Posterior cingulate gyrus (tissue), 11 donors: ENCODE measurements at regions not wholly inside any gene's neighbourhood (a gene's known extent, or its start where the extent isn't known, plus 50 kb on each side); places are given as distances from the start of the nearest gene placed in this dataset.
"Not testable (repeated sequence)": the region's sequence is repeated elsewhere in the genome, so short reads cannot be mapped to it uniquely, and the experiment has no call there.

ENCODE experiments used
- DNase-seq, 10 donors: peaks; one replicate each; pipeline versions ENCODE4 v3.0.0 to v3.0.0-alpha.2; 2020 to 2021; ENCODE audit warnings: mixed read lengths in 3 of 10
- intact Hi-C: fragments of 100-400 bp; cut with DNase I; formaldehyde crosslinking; loops from one replicate; pipeline ENCODE4 v1.15.1; 2023

DNA sequence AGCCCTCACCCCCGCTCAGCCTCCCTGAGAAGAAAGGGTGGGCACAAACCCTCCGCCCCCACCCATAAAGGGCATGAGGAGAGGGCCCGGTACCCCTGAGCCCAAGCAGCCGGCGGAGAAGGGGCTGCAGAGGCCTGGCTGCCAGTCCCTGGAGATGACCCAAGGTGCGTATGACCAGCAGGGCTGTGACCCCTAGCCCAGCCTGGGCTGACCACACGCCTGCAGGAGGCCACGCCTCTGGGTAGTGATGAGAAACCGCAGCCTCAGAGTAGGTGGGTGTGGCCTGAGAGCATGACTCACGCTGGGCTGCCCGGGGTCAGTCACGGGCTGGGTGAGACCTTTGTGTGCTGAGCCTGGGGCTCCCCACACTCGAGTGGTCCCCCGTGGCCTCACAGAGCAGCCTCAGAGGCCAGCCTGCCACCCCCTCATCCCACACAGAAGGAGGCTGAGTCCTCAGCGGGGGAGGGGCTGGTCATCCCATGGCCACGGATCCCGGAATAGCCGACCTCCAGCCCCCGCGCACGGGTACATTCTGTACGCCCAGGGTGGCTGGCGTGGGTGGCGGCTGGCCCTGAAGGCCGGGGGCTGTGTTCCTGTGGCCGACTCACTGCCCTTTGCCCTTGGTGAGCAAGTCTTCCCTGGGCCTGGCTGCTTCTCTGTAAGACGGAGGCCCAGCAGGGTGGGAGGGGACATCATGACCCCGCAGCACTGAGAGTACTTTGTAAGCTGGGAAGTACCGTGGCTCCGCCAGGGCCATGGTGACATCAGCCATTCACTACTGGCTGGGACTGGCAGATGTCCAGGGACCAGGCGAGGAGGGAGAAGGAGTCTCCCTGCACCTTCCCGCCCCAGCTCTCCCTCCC is 110.8 kb upstream of the OTOS start:
- DNase-seq = peak; percentile 78 to 98 (median 92)
- intact Hi-C loops = no loop called here

DNA sequence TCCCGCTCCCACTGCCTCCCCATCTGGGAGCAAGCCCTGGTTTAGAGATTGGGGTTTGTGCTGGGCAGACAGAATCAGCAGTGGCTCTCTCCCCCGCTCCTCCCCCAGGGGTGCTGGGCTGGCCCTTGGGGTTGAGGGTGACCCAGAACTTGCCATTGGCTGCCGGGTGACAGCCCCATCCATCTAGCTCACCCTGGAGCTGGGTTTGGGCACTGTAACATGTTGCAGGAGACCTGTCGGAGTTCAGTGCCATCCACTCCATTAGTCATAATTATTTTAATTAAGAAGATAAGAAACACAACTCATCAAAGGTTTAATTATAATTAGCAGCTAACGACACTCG is 111.4 kb upstream of the OTOS start:
- intact Hi-C loops = no loop called here
- no peak for DNase-seq

DNA sequence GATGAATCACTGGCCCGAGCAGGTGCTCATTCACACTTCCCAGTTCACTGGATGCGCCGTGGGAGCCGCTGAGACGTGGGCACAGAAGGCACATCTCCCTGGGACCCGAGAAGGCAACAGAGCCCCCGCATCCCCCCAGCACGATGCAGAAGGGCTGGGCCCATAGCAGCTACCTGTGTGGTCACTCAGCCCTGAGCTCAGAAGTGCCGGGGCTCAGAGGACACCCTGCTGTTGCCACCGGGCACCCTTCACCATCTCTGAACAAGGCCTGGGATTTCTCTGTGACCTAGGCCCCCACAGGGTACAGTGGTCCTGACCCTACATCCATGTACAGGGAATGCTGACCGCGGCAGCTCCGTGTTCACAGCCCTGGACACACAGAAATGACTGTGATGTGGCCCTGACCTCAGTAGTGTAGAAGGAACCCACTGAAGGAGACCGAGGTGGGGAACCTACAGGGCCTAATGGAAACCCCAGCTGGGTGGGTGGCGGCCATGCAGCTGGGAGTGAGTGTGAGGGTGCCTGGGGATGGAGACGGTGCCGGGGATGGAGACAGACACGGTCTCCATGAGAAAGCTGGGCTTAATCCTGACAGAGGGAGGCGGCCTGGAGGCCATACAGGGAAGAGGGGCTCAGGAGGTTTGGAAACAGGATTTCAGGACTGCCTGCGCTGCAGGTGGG is 111.9 kb upstream of the OTOS start:
- peak in 3 of 10 donors; percentile 69 to 83 (median 80) for DNase-seq
- intact Hi-C loops = no loop called here

DNA sequence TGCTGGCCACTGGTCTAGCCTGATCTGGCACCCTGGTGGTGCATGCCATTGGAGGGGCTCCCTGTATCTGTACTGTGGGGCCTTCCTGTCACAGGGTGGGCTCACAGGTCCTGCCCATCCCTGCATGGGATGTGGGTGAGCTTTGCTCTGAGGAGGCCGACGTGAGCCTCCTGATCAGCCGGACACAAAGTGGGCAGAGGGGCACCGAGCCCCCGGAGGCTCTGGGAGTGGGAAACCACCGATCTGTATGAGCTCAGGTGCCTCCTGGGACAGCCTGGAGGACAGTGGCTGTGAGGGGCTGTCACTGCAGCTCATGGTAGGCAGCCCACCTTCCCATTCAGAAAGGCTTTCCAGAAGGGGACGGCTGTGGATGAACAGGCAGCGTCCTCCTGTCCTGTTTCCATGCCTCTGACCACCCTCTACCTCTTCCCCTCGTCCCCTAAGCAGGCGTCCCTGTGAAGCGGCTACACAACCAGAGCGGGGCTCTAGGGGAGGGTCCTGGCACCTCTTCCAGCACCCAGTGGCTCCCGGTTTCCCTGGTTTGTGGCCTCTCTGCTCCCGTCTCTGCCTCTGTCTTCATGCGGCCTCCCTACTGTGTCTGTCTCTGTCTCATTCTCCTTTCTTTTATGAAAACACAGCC is 112.5 kb upstream of the OTOS start:
- intact Hi-C loops = no loop called here
- DNase-seq = peak in 2 of 10 donors; percentile 67 to 73

DNA sequence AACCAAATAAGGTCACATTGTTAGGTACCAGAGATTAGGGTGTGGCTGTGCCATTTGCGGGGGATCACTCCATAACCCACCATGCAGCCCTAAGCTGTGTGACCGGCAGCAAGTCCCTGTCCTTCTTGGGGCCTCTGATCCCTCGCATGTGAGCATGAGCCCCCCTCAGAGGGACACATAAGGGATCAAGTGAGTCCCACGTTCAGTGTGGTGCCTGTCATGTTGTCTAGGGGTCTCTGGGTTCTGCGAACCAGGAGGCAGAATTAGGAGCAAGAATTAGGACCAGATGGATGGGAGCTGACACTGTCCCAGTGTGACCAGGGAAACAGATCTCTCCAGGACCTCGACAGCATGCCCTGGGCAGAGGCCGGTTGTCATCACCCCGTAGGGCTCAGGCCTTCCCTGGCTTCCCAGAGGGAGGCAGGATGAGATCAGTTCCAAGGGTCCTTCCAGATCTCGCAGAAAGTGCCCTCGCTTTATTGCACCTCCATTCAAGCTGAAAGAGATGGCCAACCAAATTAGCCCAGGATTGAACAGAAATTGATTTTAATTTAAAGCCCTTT is 113.2 kb upstream of the OTOS start:
- intact Hi-C loops = no loop called here
- peak in 2 of 10 donors; percentile 41 to 64 for DNase-seq

DNA sequence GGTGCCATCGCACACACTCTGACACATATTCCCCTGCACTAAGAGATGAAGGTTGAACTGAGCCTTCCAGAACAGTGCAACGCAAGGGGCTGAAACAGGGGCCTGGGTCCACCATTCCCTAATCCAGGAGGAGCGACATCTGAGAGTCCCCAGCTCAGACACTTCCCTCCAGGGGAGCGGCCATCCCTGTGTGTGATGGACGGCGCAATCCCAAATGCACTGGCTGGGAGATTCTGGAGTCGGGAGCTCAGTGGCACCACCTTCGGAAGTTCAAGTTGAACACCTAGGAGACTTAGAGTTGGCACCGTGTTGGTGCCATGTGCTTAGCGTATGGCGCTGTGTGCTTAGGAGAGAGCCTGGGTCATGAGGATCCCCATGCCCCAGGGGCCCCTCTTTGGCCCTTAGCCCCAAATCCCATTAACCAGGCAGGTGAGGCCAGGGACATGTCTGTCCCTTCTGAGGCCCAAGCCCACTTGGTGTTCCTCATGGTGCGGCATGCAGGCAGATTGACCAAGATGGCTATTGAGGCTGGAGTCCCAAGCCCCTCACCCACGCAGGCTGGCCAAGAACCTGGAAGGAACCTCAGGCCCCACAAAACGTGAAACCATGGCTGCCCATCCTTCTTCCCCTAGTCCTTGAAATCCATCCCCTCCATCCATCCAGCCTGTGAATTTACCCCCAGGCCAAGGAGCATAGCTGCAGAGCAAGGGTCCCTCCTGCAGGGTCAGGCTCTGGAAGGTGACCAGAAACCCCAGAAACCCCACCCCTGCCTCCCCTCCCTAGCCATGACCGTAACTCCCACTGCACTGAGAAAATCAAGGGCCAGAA is 114.1 kb upstream of the OTOS start:
- DNase-seq = peak in 3 of 10 donors; percentile 64 to 69 (median 68)
- intact Hi-C loops = no loop called here

DNA sequence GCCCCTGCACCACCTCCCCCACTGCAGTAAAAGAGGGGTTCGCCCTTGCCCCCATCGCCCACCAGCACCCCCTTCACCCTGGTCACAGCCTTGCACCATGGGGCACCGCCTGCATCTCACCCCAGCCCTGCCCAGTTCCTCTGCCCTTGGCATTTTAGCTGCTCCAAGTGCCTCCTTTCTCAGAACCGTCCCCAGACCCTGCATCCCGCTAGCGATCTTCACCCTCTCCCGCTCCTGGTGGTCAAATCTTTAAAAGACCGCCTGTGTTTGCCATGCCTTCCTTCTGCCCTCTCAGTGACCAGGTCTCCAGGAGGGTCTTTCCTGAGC is 114.7 kb upstream of the OTOS start:
- peak in 2 of 10 donors; percentile 46 to 61 for DNase-seq
- intact Hi-C loops = no loop called here

DNA sequence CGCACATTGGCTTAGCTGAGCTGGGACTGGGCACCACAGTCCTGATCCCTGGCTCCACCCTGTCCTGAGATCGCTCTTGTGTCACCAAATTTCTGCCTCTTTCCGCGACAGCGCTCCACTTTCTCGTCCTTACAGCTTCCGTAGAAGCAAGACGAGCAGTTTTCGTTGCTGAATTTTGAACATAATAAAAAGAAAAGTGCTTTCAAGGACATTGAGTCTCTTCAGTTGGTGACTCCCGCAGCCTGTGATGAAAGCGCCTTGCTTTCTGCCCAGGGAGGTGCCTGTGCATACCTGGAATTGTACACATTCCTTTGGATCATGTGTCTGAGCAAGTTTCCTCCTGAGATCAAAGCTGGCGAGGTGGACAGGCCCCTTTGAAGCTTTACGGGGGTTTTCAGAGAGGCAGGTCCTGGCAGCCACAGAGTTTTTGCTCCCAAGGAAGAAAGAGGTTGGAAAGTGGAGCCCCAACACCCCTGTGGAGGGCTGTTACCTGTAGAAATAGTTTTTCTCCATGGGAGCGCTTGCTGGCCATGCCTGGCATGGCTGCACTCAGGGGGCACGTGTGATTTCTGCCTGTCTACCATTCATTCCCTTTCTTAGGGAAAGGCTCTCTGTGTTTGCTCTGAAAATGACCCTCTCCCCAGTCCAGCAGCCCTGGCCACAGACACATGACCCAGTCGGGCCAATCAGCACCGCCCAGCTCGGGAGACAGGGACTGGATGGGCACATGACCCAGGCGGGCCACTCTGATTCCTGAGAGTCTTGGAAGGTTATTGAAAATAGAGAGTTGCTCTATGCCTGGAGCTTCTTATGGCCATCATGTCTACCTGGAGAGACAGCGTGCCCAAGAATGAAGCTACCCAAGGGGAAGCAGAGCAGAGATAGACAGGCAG is 115.6 kb upstream of the OTOS start:
- DNase-seq = peak in 3 of 10 donors; percentile 52 to 62 (median 57)
- intact Hi-C loops = no loop called here

DNA sequence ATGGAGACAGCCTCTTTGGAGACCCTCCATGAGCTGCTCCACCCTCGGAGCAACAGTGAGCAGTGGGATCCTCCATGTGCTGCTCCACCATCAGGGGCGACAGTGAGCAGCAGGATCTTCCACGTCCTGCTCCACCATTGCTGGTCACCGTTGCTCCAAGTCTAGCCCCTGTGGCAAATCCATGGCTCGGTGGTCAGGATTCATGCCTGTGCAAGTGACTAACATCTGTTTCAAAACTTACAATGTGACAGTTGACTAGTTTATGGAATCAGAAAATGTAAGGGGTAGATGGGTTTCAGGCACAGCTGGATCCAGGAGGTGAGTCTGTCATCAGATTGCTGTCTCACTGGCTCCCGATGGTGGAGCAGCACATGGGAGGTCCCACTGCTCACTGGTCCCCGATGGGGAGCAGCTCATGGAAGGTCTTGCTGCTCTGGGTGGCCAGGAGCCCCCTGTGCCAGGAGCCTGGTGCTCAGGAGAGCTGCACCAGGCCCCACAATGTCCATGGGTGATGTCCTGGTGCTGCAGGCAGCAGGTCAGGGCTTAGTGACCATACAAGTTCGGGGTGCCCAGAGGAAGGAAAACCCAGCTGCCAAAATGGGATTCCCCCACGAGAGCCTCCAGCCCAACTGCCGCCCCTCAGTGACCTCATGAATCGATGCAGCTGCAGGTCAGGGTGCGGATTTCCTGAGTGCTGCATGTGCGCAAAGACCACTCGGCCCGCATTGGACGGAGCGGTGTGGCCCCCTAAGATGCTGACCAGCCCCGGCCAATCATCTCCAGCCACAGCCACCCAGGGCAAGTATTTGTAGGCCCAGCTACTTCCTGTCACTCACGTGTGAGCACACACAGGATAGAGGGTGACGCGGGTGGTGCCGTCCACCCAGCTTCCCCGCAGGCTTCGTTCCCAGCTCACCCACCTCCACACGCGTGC is 116.5 kb upstream of the OTOS start:
- intact Hi-C loops = no loop called here
- DNase-seq = peak in 3 of 10 donors; percentile 55 to 84 (median 71)

DNA sequence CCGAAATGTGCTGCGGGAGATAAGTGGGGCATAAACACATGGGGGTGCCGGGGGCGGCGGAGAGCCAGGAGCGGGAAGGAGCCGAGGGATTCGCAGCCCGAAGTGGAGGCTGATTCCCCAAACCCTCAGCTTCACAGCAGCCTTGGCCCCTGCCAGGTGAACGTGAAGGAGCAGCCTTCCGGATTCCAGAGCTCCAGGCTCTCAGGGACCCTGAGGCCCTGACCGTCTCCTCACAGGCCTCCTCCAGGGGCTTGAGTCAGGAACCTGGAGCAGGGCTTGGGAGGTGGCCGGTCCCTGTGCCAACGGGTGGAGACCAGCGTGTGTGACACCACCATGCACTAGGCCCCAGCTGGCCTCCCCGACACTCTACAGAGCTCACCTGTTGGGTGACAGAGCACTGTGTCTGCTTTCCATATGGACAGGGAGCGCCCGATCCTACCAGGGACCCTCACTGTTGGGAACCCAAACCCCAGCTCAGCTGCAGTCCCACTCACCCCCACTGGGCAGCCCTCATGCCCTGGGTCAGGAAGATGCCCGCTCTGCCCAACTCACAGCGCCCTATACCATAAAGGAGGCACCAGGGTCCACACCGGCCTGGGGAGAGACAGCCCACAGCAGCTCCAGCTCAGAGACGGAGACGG is 117.6 kb upstream of the OTOS start:
- intact Hi-C loops = no loop called here
- DNase-seq = peak in 6 of 10 donors; percentile 54 to 93 (median 72)

DNA sequence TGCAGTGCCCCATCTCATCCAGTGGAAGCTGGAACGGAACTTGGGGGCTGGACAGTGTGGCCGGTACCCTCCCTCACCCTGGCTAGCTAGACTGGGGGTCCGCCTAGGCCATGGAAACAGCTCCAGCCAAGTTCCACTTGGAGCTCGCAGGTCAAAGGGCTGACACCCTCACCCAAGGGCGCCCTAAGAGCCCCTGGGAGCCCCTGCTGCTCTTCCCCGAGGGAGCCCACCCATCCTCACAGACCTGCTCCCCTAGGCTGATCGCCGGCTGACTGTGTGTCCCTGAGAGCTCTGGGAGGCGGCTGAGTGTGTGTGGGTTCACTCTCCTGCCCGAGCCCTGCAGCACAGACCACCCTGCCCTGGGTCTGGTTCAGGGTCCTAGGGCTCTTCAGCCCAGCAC is 118.2 kb upstream of the OTOS start:
- peak in 2 of 10 donors; percentile 51 to 59 for DNase-seq
- intact Hi-C loops = no loop called here

DNA sequence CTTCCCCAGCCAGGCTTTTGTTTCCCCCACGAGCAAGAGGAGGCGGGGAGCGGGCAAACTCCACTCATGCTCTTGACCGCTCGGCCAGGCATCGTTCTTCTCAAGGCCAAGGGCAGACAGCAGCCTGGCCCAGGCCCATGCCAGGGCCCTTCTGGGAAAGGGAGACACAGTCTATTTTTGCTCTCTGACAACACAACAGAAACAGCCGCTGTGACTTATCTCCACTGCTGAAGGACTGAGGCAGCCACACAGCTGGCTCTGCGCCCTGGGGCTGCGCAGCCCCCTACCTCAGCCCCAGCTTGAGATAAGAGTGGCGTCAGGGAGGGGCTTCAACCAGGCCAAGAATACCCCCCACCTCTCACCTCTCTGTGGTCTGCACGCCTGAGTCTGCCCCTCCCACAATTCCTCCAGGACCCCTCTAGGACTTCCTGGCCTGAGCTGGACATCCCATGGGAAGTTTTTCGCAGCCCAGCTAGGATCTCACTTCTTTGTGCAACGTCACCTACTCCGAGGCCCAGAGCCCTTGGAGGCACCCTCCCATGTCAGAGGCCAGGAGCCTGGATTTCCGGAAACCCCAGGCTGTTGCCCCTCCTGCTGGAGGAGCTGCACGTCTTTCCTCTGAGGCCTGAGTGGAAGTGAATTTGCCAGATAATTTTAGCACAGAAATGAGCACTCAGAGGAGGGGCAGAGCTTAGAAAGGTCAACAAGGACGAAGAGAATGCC is 118.9 kb upstream of the OTOS start:
- intact Hi-C loops = no loop called here
- DNase-seq = peak in 3 of 10 donors; percentile 50 to 88 (median 82)

DNA sequence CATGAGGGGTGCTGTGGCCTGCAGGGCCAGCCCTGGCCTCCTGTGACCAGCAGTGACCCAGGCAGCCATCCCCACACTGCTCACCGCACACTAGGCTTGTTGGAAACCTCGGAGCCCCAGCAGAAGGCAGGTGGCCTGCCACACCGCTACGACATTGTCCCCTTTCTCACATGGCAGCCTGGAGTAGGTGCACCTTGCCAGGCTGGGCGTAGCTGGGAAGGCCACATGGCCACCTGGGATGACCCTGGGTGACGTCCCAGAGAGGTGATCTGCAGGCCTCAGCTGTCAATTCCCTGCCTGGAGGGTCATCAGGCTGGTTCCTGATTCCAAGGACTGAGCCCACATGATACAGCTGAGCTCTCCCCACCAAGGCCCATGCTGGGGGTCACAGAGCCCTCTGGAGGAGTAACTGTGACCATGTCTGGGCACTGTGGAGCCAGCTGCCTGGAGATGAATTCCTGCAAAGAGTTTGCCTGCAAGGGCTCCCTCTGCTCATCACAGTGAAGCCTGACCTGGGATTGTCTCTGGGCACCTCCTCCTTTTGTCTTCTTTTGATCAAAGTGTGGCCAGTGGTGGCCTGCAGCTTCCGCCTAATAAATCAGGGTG is 119.6 kb upstream of the OTOS start:
- intact Hi-C loops = no loop called here
- DNase-seq = peak in 3 of 10 donors; percentile 43 to 56 (median 49)

DNA sequence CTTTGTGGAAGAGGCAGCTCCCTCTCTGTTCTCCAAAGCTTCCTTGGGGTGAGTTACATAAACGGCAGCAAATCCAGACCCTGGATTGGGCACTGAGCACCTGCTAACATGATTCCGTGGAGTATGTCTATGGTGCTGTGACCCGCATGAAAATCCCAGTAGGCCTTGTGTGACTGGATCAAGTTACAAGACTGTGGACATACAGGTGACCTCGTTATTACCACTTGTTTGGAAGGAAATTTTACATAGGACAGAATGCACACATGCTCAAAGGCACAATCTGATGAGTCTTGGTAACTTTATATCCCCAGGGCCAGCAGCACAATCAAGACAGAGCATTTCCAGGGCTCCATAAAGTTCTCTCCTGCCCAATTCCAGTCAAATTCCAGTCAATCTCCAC is 120.2 kb upstream of the OTOS start:
- DNase-seq = no peak

DNA sequence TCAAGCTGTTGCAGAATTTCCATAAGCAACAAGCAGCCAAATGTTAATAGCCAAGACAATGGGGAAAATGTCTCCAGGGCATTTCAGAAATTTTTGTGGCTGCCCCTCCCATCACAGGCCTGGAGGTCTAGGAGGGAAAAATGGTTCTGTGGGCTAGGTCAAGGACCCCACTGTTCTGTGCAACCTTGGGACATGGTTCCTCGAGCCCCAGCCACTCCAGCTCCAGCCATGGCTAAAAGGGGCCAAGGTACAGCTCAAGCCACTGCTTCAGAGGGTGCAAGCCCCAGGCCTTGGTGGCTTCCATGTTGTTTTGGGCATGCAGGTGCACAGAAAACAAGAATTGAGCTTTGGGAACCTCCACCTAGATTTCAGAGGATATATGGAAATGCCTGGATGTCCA is 122.1 kb upstream of the OTOS start:
- intact Hi-C loops = not testable (repeated sequence)
- peak in 1 of 10 donors; percentile 50 for DNase-seq

More for the DNA sequence above, 120.2 kb upstream of the OTOS start:
- intact Hi-C loops = no loop called here

DNA sequence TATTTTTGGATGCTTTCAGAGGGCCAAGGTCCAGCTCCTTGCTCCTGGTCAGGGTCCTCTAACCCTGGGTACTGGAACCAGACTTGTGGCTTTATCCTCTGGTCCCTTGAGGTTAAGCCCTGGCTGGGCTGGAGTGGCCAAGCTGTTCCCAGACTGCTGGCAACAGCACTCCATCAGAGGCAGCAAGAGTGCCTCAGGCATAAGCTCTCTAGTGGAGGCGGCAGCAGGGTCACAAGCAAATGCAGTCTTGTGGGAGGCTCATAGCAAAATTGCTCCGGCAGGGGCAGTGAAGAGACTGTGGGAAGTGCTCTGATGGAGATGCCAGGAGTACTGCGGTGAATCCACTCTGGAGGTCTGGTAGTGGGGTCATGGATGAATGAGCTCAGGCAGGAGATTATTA is 128.9 kb upstream of the OTOS start:
- peak in 1 of 10 donors; percentile 34 for DNase-seq
- intact Hi-C loops = no loop called here

DNA sequence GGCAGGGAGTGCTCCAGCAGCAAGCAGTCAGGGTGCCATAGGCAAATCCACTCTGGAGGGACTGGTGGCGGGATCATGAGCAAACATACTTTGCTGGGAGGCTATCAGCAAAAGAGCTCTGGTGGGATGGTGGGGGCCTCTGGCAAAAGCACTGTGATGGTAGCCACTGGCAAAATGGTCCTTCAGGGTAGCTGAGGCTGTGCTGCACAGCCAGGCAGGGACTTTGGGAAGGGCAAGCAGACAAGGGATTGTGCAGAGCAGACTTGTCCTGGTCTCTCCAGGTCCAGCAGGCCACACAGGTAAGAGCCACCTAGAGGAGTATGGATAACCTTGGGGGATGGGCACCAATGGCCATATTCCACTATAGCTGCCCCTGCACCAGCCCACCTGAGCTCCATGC is 129.4 kb upstream of the OTOS start:
- no peak for DNase-seq
- intact Hi-C loops = no loop called here
